GM12873 (cell line): ENCODE measurements at regions not wholly inside any gene's neighbourhood (a gene's known extent, or its start where the extent isn't known, plus 50 kb on each side); places are given as distances from the start of the nearest gene placed in this dataset.

Experiments
- CTCF ChIP-seq: IDR thresholded peaks from 2 replicates; pipeline ENCODE4 v1.5.1; 2012; ENCODE audit warnings: low read depth, mild to moderate bottlenecking, moderate library complexity, low read length, control low read depth; ENCODE audit not compliant: insufficient read depth; ENCODE audit errors: missing control alignments

- no peak for TF ChIP-seq CTCF
Measured at GRCh38 chr3:132817646-132818177, 95.5 kb upstream of the NPHP3 start.

- TF ChIP-seq CTCF = no peak
Measured at GRCh38 chr3:132805071-132805470, 82.9 kb upstream of the NPHP3 start.

- TF ChIP-seq CTCF = no peak
Measured at GRCh38 chr3:132804498-132804897, 82.3 kb upstream of the NPHP3 start.

GRCh38 chr3:132803889-132804288, 81.7 kb upstream of the NPHP3 start:
- TF ChIP-seq CTCF = peak; percentile 23

GRCh38 chr3:132800958-132801357, 78.7 kb upstream of the NPHP3 start:
- no peak for TF ChIP-seq CTCF

GRCh38 chr3:132790806-132791205, 68.6 kb upstream of the NPHP3 start:
- TF ChIP-seq CTCF = no peak

- no peak for TF ChIP-seq CTCF
Measured at GRCh38 chr3:132789959-132790358, 67.8 kb upstream of the NPHP3 start.

- no peak for TF ChIP-seq CTCF
Measured at GRCh38 chr3:132788301-132788671, 66.1 kb upstream of the NPHP3 start.
